NCI-H146 (cell line): ENCODE measurements at regions not wholly inside any gene's neighbourhood (a gene's known extent, or its start where the extent isn't known, plus 50 kb on each side); places are given as distances from the start of the nearest gene placed in this dataset.
"Not testable (repeated sequence)": the region's sequence is repeated elsewhere in the genome, so short reads cannot be mapped to it uniquely, and the experiment has no call there.

Source experiments
- DNase-seq: peaks from one replicate; lab custom pipeline; 2025; lab: John Stamatoyannopoulos, UW

GRCh38 chr14:46596236-46596635, 55.3 kb downstream of the RPL10L start:
- DNase-seq: no peak

- DNase-seq: no peak
These were observed 68.8 kb downstream of the RPL10L start for GRCh38 chr14:46582826-46583225.

GRCh38 chr14:46581036-46581671, 70.4 kb downstream of the RPL10L start:
- DNase-seq: peak; percentile 5

GRCh38 chr14:46574978-46575375, 76.6 kb downstream of the RPL10L start:
- DNase-seq: no peak

- DNase-seq: no peak
These were observed 77.2 kb downstream of the RPL10L start for GRCh38 chr14:46574221-46574977.

- no peak for DNase-seq
These were observed 78.1 kb downstream of the RPL10L start for GRCh38 chr14:46573498-46573897.

- no peak for DNase-seq
These were observed 79.6 kb downstream of the RPL10L start for GRCh38 chr14:46571970-46572369.

GRCh38 chr14:46568161-46568560, 83.4 kb downstream of the RPL10L start:
- DNase-seq: not testable (repeated sequence)

GRCh38 chr14:46550836-46551235, 100.7 kb downstream of the RPL10L start:
- DNase-seq: no peak

- DNase-seq: no peak
These were observed 110.6 kb downstream of the RPL10L start for GRCh38 chr14:46540986-46541385.

- no peak for DNase-seq
These were observed 132.5 kb downstream of the RPL10L start for GRCh38 chr14:46519121-46519520.

- DNase-seq: not testable (repeated sequence)
These were observed 142.8 kb downstream of the RPL10L start for GRCh38 chr14:46508752-46509151.

GRCh38 chr14:46499521-46499920, 152.1 kb downstream of the RPL10L start:
- DNase-seq: no peak

GRCh38 chr14:46496409-46496808, 155.2 kb downstream of the RPL10L start:
- DNase-seq: no peak

- DNase-seq: no peak
These were observed 161.3 kb downstream of the RPL10L start for GRCh38 chr14:46490238-46490685.

GRCh38 chr14:46488374-46488773, 163.2 kb downstream of the RPL10L start:
- DNase-seq: no peak

- DNase-seq: no peak
These were observed 163.8 kb downstream of the RPL10L start for GRCh38 chr14:46487582-46488350.

- no peak for DNase-seq
These were observed 169.4 kb downstream of the RPL10L start for GRCh38 chr14:46482200-46482599.

- no peak for DNase-seq
These were observed 170.8 kb downstream of the RPL10L start for GRCh38 chr14:46480817-46481216.

- DNase-seq: no peak
These were observed 179.3 kb downstream of the RPL10L start for GRCh38 chr14:46472261-46472660.

GRCh38 chr14:46464341-46464740, 187.2 kb downstream of the RPL10L start:
- DNase-seq: no peak

- no peak for DNase-seq
These were observed 199.8 kb downstream of the RPL10L start for GRCh38 chr14:46451800-46452199.

- no peak for DNase-seq
These were observed 206.9 kb downstream of the RPL10L start for GRCh38 chr14:46444666-46445065.
